Right lobe of liver (tissue), 6 donors: ENCODE measurements at regions not wholly inside any gene's neighbourhood (a gene's known extent, or its start where the extent isn't known, plus 50 kb on each side); places are given as distances from the start of the nearest gene placed in this dataset.

Source experiments
- ATAC-seq, 4 donors: fragments of 200-7000 bp; cut with Tn5 transposase; one replicate each; pipeline ENCODE4 v1.9.1; 2020; ENCODE audit warnings: mild to moderate bottlenecking in 4 of 4, moderate library complexity in 4 of 4
- DNase-seq, 3 donors: peaks; one replicate each; pipeline ENCODE4 v3.0.0-alpha.2; 2020
- H3K27ac ChIP-seq, 3 donors: fragments of 200-600 bp; one replicate each; pipeline ENCODE4 v1.8.0; 2022
- H3K27me3 ChIP-seq, 2 donors: fragments of 200-600 bp; one replicate each; pipeline ENCODE4 v1.8.0; 2022
- H3K36me3 ChIP-seq, 4 donors: fragments of 200-600 bp; sonication (generic) in 1 of 4; one replicate each; pipeline versions ENCODE4 v1.5.1 to v1.8.0; 2017 to 2022; ENCODE audit warnings: control low read depth in 1 of 4
- H3K4me1 ChIP-seq, 4 donors: fragments of 200-600 bp; sonication (generic) in 1 of 4; one replicate each; pipeline versions ENCODE4 v1.5.1 to v1.8.0; 2017 to 2022; ENCODE audit warnings: control low read depth in 1 of 4
- H3K4me3 ChIP-seq, 3 donors: fragments of 200-600 bp; one replicate each; pipeline ENCODE4 v1.8.0; 2022
- H3K9me3 ChIP-seq, 4 donors: fragments of 200-600 bp; sonication (generic) in 1 of 4; one replicate each; pipeline versions ENCODE4 v1.5.1 to v1.8.0; 2017 to 2022; ENCODE audit warnings: control low read depth in 1 of 4
- POLR2A ChIP-seq: fragments of 450-650 bp; IDR thresholded peaks from one replicate; pipeline ENCODE4 v1.6.1; 2017; ENCODE audit warnings: antibody characterized with exemption, mild to moderate bottlenecking
- WGBS: methylation state at CpG from one replicate; pipeline ENCODE4 v1.1.6; 2018; ENCODE audit warnings: low coverage, low lambda C conversion rate; ENCODE audit not compliant: insufficient coverage; ENCODE audit errors: missing lambda C conversion rate; 5-methylcytosine and 5-hydroxymethylcytosine counted together
- intact Hi-C, 2 donors: fragments of 100-400 bp; cut with DNase I; formaldehyde crosslinking; loops; one replicate each; pipeline versions ENCODE4 v1.11.2 to v1.14.1; 2022
- TF ChIP-seq, protein P1 (sequence below), 4 donors: fragments of 200-600 bp in 3 of 4; fragments of 450-650 bp in 1 of 4; IDR thresholded peaks; one replicate each; pipeline versions ENCODE4 v1.5.1 to v1.8.0; 2016 to 2022; ENCODE audit warnings: antibody characterized with exemption in 4 of 4, mild to moderate bottlenecking in 2 of 4
- donor health status: DM: no; HTN: yes; CAD: no.
- donor health status: DM: no; HTN: no; CAD: no.
- donor health status: DM: no; HTN: no; CAD: no.
- donor health status: DM: no; HTN: yes; CAD: no.
- donor health status: DM: no; HTN: yes; CAD: no.

DNA sequence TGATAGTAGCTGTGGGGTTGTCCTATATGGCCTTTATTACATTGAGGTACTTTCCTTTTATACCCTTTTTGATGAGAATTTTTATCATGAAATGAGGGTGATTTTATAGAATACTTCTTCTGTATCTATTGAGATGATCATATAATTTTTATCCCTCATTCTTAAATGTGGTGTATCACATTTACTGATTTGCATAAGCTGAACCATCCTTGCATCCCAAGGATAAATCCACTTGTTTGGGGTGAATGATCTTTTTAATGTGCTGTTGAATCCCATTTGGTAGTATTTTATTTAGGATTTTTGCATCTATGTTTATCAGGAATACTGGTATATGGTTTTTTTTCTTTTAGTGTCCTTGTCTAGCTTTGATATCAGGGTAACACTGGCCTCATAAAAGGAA is 84.5 kb upstream of the IL6 start:
- TF ChIP-seq, protein P1, sequence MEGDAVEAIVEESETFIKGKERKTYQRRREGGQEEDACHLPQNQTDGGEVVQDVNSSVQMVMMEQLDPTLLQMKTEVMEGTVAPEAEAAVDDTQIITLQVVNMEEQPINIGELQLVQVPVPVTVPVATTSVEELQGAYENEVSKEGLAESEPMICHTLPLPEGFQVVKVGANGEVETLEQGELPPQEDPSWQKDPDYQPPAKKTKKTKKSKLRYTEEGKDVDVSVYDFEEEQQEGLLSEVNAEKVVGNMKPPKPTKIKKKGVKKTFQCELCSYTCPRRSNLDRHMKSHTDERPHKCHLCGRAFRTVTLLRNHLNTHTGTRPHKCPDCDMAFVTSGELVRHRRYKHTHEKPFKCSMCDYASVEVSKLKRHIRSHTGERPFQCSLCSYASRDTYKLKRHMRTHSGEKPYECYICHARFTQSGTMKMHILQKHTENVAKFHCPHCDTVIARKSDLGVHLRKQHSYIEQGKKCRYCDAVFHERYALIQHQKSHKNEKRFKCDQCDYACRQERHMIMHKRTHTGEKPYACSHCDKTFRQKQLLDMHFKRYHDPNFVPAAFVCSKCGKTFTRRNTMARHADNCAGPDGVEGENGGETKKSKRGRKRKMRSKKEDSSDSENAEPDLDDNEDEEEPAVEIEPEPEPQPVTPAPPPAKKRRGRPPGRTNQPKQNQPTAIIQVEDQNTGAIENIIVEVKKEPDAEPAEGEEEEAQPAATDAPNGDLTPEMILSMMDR (IDR thresholded peaks at IDR 0.05): no peak
- TF ChIP-seq POLR2A: no peak
- ATAC-seq (no peak), DNase-seq (no peak)
- Histone ChIP-seq H3K36me3 (no peaks in the 10 kb centered on the region), H3K4me3 (no peak overlapping the region), H3K4me1 (no peaks in the 10 kb centered on the region), H3K27ac (no peak overlapping the region), H3K27me3 (no peaks in the 10 kb centered on the region), H3K9me3 (peaks cover 0 to 7% (median 3%) of the 10 kb centered on the region in 4 donors)
- intact Hi-C loops: no loop called here

DNA sequence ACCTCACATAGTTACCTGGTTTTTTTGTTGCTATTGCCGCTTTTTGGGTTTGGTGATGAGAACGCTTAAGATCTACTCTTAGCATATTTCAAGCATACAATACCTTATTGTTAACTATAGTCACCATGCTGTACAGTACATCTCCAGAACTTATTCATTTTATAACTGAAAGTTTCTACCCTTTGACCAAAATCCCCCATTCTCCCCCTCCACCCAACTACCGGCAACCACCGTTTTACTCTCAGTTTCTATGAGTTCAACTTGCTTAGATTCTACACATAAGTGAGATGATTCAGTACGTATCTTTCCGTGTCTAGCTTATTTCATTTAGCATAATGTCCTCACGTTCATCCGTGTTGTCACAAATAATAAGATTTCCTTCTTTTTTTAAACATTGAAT is 86.7 kb upstream of the IL6 start:
- intact Hi-C loops: no loop called here
- Histone ChIP-seq H3K36me3 (no peaks in the 10 kb centered on the region), H3K27ac (no peak overlapping the region), H3K4me1 (no peaks in the 10 kb centered on the region), H3K4me3 (no peak overlapping the region), H3K27me3 (no peaks in the 10 kb centered on the region), H3K9me3 (peaks cover 0 to 4% (median 0%) of the 10 kb centered on the region in 4 donors)
- DNase-seq (no peak), ATAC-seq (no peak)
- 65% methylated on average over 8 of the region's 8 CpGs for WGBS
- no peak for TF ChIP-seq POLR2A
- TF ChIP-seq, protein P1 (IDR thresholded peaks at IDR 0.05): no peak

DNA sequence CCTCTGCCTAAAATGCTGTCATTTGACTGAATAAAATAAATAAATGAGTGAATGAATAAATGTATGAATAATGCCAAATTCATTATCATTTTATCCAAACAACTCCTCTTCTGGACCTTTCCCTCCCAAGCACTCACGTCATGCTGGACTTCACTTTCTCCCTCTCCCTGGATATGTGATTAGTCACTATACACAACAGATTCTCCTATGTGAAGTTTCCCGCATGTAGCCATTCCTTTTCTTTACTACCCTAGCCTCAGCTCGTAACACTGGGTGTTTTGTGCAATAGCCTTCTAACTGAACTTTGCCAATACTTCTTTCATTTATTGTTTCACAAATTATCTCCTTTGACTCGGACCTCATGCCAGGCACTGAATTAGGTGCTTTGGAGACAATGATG is 87.6 kb upstream of the IL6 start:
- Histone ChIP-seq H3K4me3 (no peak overlapping the region), H3K4me1 (no peaks in the 10 kb centered on the region), H3K27ac (no peak overlapping the region), H3K9me3 (peaks cover 0 to 4% (median 0%) of the 10 kb centered on the region in 4 donors), H3K36me3 (no peaks in the 10 kb centered on the region), H3K27me3 (no peaks in the 10 kb centered on the region)
- no peak for TF ChIP-seq POLR2A
- TF ChIP-seq, protein P1 (IDR thresholded peaks at IDR 0.05): no peak
- ATAC-seq: no peak
- no peak for DNase-seq
- intact Hi-C loops: no loop called here
- 45% methylated on average over 4 of the region's 4 CpGs for WGBS

DNA sequence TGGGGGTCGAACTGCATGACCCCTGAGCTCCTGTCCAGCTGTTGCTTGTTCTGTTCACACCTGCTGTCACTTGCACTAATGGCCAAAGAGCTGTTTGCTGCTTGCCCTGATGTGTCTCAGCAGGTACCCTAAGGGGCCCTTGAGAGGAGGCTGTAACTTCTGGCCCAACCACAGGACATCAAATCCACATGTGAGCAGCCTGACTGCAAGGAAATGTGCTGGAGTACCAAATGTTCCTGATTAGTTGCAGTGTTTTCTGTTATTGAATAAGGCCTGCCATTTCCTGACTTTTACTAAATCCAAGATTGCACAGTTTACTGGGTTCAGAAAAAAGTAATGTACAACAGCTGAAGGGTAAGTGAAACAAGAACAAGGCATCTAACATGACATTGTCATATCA is 91.7 kb upstream of the IL6 start:
- no peaks in the 10 kb centered on the region for H3K27me3 ChIP-seq
- H3K4me1 ChIP-seq: no peaks in the 10 kb centered on the region
- no peak for ATAC-seq
- no peak overlapping the region for H3K27ac ChIP-seq
- H3K36me3 ChIP-seq: no peaks in the 10 kb centered on the region
- no peak for DNase-seq
- no peak overlapping the region for H3K4me3 ChIP-seq
- H3K9me3 ChIP-seq: no peaks in the 10 kb centered on the region
- no CpG with 5 or more reads among the region's 1 CpG for WGBS
- no peak for TF ChIP-seq POLR2A
- TF ChIP-seq, protein P1 (IDR thresholded peaks at IDR 0.05): no peak
- intact Hi-C loops: no loop called here

DNA sequence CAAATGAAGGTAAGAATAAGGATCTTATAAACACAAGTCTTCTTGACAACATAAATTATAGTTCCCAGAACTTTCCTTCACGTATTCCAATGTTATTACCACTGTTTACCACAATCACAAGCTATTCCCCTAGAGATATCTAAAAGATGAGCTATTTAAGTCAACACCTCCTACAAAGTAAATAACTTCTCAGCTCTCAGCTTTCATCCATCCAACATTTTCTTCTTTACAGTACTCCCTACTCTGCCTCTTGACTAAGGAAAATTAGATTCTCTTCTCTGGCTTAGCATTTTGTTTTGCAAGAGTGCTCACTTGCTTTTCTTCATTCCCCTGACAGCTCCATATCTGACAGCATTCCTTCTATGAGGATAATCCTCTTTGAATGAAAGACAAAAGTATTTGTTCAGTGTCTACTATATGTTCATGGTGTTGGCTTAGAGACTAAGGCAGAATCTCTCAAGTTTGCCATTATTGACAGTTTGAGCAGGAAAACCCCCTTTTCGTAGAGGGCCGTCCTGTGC is 93.0 kb upstream of the IL6 start:
- Histone ChIP-seq H3K4me1 (no peaks in the 10 kb centered on the region), H3K36me3 (no peaks in the 10 kb centered on the region), H3K4me3 (no peak overlapping the region), H3K27me3 (no peaks in the 10 kb centered on the region), H3K27ac (no peak overlapping the region), H3K9me3 (no peaks in the 10 kb centered on the region)
- TF ChIP-seq, protein P1 (IDR thresholded peaks at IDR 0.05): no peak
- TF ChIP-seq POLR2A: no peak
- ATAC-seq (no peak), DNase-seq (no peak)
- intact Hi-C loops: no loop called here
- WGBS: 47% methylated on average over 3 of the region's 3 CpGs
